SK-N-SH treated with all-trans-retinoic acid at 6 μM for 48 hours (cell line): ENCODE measurements at regions not wholly inside any gene's neighbourhood (a gene's known extent, or its start where the extent isn't known, plus 50 kb on each side); places are given as distances from the start of the nearest gene placed in this dataset.

Experiments
- ARNTL ChIP-seq: fragments of 450-650 bp; formaldehyde crosslinking; IDR thresholded peaks from 2 replicates; pipeline ENCODE4 v1.5.0; 2020; ENCODE audit warnings: low read depth, mild to moderate bottlenecking, moderate library complexity, borderline replicate concordance
- CREB5 ChIP-seq: fragments of 250-450 bp; sonication (Bioruptor Pico); IDR thresholded peaks from 2 replicates; pipeline ENCODE4 v1.5.1; 2020; ENCODE audit warnings: low read depth, mild to moderate bottlenecking, moderate library complexity
- ESRRG ChIP-seq: fragments of 250-450 bp; sonication (Bioruptor Pico); IDR thresholded peaks from 2 replicates; pipeline ENCODE4 v1.6.1; 2021; ENCODE audit warnings: mild to moderate bottlenecking
- ISL1 ChIP-seq: fragments of 250-450 bp; sonication (Bioruptor Pico); IDR thresholded peaks from 2 replicates; pipeline ENCODE4 v2.1.2; 2022; ENCODE audit warnings: mild to moderate bottlenecking, moderate library complexity
- OSR1 ChIP-seq: fragments of 250-450 bp; sonication (Bioruptor Pico); IDR thresholded peaks from 2 replicates; pipeline ENCODE4 v1.8.0; 2022; ENCODE audit warnings: moderate library complexity, mild to moderate bottlenecking, inconsistent platforms
- PPARA ChIP-seq: fragments of 250-450 bp; sonication (Bioruptor Pico); IDR thresholded peaks from 2 replicates; pipeline ENCODE4 v1.5.0; 2020; ENCODE audit warnings: mild to moderate bottlenecking, borderline replicate concordance
- RARB ChIP-seq: fragments of 250-450 bp; sonication (Bioruptor Pico); IDR thresholded peaks from 2 replicates; pipeline ENCODE4 v1.8.0; 2021; ENCODE audit warnings: mild to moderate bottlenecking, moderate library complexity
- ZFP3 ChIP-seq: fragments of 250-450 bp; sonication (Bioruptor Pico); IDR thresholded peaks from 2 replicates; pipeline ENCODE4 v1.5.0; 2020; ENCODE audit warnings: mild to moderate bottlenecking, moderate library complexity
- ZFP30 ChIP-seq: fragments of 450-650 bp; formaldehyde crosslinking; IDR thresholded peaks from 2 replicates; pipeline ENCODE4 v1.5.0; 2022; ENCODE audit warnings: mild to moderate bottlenecking, moderate library complexity
- ZNF8 ChIP-seq: fragments of 450-650 bp; formaldehyde crosslinking; IDR thresholded peaks from 2 replicates; pipeline ENCODE4 v1.5.0; 2020; ENCODE audit warnings: mild to moderate bottlenecking, moderate library complexity

- TF ChIP-seq ISL1 (CRISPR knock-in tag) (no peak), ZFP3 (no peak), ARNTL (CRISPR knock-in tag) (no peak), RARB (no peak), ZNF8 (CRISPR knock-in tag) (no peak), OSR1 (CRISPR knock-in tag) (no peak), PPARA (CRISPR knock-in tag) (no peak), ZFP30 (CRISPR knock-in tag) (no peak), CREB5 (CRISPR knock-in tag) (no peak), ESRRG (CRISPR knock-in tag) (no peak)
Observed at GRCh38 chr13:103222683-103223082, 156.5 kb upstream of the SLC10A2 start.
